ENCODE measurements at regions not wholly inside any gene's neighbourhood (a gene's known extent, or its start where the extent isn't known, plus 50 kb on each side); places are given as distances from the start of the nearest gene placed in this dataset.
A peak's percentile ranks its signal among the peaks of the same experiment; 100 is the strongest.

DNA sequence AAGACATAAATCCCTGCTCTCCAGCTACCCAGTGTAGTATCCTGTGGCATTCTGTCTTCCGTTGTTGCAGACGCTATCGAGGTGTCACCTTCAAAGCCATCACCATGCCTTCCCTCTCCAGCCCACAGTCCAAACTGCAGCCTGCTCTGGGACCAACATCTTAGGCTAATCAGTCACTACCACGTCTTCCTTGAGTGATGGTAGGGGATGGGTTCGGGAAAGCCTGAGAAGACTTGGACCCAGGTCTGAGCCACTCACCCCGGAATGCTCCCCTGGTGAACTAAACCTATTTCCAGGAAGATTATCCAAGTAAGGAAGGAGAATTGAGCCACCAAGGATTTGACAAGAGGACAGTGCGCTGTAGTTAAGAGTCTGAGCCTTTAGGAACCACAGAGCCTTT lies 52.9 kb upstream of the IRX1 start:
- no peak for DNase-seq (ENCODE audit: low read depth)

- peak; percentile 90 for DNase-seq (ENCODE audit: low read depth)
These were observed 53.5 kb upstream of the IRX1 start for GRCh38 chr5:3542158-3542557.

DNA sequence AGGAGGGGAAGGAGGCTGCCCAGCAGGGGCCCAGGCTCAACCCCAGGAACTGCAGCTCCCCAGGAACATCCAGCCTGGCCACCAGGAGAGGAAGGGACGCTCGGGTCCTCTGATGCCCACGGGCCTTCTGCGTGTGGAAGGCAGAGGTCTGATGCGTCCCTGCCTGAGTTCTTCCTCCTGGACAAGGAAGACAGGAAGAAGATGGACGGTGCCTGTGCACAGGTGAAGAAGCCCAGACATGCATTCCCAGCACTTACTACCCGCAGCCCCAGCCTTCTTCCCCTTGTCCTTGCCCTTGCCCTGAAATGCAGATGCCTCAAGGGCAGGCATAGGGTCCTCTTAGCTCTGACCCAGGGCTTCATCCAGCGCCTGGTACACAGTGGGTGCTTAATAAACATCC lies 56.7 kb upstream of the IRX1 start:
- DNase-seq (ENCODE audit: low read depth): no peak

- no peak for DNase-seq (ENCODE audit: low read depth)
These were observed 57.7 kb upstream of the IRX1 start for GRCh38 chr5:3537942-3538341.

GRCh38 chr5:3535414-3536211 lies 60.0 kb upstream of the IRX1 start:
- peak; percentile 80 for DNase-seq (ENCODE audit: low read depth)

DNA sequence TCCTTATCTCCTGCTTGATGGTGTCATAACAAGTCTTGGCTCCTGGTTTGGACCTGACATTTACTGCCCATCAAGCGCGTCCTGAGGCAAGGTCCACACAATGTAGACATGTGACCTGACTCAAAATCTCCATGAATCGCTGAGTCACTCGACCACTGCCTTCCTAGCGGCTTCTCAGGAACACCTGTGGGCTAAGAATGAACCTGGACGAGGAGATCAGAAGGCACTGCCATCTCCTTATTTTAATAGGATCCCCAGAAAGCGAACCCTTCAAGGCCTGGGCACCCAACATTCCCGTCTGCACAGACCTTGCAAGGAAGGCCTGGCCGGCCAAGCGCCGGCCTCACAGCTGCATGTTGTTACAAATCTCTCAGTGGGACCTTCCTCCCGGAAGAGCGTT lies 60.6 kb upstream of the IRX1 start:
- DNase-seq (ENCODE audit: low read depth): peak; percentile 47

DNA sequence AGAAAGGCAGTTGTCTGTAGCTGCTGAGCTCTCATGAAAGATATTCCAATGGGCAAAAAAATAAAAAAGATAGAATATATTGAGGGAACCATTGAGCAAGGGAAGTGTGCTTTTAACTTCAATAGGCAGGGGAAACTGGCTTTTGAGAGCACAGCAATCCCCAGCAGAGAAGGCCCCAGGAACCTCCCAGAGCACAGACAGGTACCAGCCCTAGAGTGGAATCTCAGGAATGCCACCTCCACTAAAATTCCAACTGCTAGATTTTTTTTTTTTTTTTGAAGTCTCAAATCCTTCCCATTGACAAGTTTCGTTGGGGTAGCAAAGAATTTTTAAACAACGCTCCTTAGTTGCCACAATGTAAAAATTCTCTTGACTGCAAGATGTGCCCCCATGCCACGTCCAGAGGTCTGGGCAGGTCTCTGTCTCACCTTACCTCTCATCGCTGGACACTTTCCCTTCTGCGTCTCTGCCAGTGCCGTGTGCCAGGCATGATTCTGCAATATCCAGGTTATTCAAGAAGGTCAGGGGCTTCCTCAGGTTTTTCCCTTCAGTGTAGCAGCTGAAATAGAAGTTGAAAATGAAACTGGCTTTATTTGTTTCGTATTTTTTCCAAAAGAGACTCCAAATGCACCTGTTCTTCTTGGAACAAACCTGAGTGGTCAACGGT lies 64.2 kb upstream of the IRX1 start:
- DNase-seq (ENCODE audit: low read depth): no peak

DNA sequence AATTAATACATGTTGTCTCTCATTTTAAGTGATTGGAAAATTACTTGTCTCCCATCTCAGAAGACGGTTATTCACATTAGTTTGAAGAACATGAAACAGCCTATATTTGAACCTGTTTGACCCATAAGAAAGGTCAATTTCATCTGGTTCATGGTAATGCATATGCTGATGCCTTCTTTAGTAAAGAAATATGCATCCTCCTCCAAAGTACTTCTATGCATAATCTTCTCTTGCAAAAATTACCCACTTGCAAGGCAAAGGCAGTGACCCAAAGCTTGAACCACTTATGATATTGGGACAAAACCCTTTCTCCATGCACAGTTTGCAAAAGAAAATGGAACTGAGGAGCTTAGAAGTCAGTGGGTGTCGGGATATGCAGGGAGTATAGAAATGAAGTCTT lies 65.4 kb upstream of the IRX1 start:
- no peak for DNase-seq (ENCODE audit: low read depth)

GRCh38 chr5:3526551-3527185 lies 69.0 kb upstream of the IRX1 start:
- no peak for DNase-seq (ENCODE audit: low read depth)

- DNase-seq (ENCODE audit: low read depth): no peak
These were observed 73.1 kb upstream of the IRX1 start for GRCh38 chr5:3522491-3522890.

GRCh38 chr5:3518576-3518975 lies 77.1 kb upstream of the IRX1 start:
- no peak for DNase-seq (ENCODE audit: low read depth)

- no peak for DNase-seq (ENCODE audit: low read depth)
These were observed 77.6 kb upstream of the IRX1 start for GRCh38 chr5:3518051-3518450.

DNA sequence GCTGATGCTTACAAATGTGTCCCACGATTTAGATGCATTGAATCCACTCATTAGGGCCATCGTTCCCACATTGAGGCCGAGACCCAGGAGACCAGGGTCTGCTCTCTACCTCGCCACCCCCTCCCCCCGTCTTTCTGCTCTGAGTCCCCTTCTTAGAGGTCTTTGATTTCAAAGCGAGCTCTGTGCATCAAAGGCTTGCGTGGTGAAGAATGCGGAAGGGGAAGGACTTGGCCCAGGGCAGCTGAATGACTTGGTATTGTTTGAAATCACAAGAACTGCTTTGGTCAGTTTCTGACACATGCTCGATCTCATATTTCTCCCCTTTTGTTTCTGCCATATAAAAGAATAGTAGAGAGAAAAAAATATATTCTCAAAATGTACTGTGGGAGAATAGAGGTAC lies 78.3 kb upstream of the IRX1 start:
- peak; percentile 68 for DNase-seq (ENCODE audit: low read depth)

- no peak for DNase-seq (ENCODE audit: low read depth)
These were observed 83.1 kb upstream of the IRX1 start for GRCh38 chr5:3512361-3513095.

- DNase-seq (ENCODE audit: low read depth): peak; percentile 57
These were observed 83.7 kb upstream of the IRX1 start for GRCh38 chr5:3511934-3512333.

DNA sequence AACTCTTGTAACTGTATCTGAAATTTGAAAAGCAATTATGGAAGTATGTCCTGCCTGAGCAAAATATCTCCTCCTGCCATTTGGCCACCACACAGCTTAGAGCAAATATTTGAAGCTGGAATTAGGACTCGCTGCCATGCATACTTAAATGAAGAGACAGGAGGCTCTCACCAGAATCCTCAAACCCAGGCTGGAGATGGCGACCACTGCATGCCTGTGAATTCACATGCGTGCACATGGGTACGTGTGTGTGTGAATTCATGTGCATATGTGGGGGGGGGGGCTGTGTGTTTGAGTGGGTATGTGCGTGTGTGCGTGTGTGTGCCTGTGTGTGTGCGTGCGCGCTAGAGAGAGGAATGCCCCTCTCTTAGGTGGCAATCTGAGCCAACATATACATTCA lies 84.1 kb upstream of the IRX1 start:
- DNase-seq (ENCODE audit: low read depth): no peak

GRCh38 chr5:3510642-3511417 lies 84.8 kb upstream of the IRX1 start:
- peak; percentile 75 for DNase-seq (ENCODE audit: low read depth)

DNA sequence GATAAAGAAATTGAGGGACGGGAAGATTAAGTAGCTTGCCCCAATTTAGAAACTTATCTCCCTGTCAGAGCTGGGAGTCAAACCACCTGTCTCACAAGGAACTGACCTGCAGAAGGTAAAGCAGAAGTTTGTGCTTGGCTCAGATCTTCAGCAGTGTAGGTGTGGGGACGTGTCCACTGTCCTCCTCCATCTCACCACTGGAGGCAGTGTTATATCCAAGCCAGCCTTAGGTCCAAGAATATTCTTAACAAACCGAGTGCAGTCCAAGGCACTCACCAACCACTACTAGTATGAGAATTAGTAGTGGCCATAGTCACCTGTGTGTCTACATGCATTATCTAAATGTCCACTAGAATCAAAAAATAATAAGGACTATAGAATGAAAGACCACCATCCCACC lies 86.3 kb upstream of the IRX1 start:
- DNase-seq (ENCODE audit: low read depth): no peak

DNA sequence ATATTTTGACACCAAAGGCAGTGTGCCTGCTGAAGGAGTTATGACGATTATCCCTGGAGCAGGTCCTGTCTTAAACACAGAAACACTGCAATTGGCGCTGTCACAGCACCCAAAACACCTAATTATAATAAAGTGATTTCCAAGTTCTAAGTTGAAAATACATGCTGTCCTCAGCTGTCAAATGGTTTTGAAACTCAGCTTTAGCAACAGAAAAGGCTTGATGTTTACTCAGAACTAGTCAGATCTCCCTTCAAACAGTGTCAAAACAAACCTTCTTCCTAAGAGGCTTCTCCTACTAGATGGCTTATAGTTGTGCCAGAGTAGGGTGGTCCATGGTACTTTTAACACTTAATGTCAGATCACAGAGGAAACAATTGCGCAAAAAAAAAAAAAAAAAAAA lies 87.2 kb upstream of the IRX1 start:
- DNase-seq (ENCODE audit: low read depth): no peak

- no peak for DNase-seq (ENCODE audit: low read depth)
These were observed 104.6 kb upstream of the IRX1 start for GRCh38 chr5:3490957-3491507.

DNA sequence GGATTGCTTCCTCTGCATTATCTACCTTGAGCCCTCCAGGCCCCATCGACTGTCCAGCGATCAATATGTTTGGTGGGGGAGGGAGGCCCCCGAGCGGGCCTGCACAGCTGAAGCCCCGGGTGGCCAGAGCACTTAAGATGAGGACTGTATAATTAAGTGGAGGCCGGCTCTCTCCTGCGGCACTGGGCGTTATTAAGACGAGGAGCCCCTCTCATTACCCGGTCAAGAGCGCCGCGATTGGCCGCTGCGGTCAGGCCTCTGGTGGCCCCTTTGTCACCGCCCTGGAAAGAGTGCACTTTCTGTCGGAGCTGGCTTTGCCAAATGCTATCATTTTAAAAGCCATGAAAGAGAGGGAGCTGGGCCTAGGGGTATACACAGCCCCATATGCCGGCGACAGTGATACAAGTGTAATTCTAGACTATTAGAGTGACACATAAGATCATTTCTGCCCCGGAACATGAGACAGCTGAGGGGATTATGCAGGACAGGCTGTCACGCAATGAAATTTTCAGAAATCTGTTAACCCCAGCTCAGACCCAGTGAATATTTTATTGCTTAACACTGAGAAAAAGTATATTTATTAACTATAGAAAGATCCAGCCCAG lies 106.3 kb upstream of the IRX1 start:
- no peak for DNase-seq (ENCODE audit: low read depth)
